ENCODE measurements at regions not wholly inside any gene's neighbourhood (a gene's known extent, or its start where the extent isn't known, plus 50 kb on each side); places are given as distances from the start of the nearest gene placed in this dataset.

DNA sequence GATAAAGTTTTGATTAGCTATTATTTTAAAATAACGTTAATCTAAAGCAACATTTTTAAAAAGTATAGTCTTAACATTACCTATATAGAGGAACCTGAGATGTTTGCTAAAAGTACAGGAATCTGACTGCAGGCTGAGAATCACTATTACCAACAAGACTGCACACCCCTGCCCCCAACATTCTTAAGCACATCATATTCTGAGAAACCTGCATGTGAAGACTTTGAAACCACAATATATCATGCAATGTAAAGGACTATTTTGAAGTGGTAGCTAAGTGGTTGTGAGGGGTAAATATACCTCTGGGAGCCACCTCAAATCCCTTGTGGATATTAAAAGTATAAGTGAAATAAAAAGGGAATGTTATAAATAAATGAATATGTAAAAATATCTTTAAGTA, 119.0 kb upstream of the KLF12 start:
- TF ChIP-seq, protein P1, sequence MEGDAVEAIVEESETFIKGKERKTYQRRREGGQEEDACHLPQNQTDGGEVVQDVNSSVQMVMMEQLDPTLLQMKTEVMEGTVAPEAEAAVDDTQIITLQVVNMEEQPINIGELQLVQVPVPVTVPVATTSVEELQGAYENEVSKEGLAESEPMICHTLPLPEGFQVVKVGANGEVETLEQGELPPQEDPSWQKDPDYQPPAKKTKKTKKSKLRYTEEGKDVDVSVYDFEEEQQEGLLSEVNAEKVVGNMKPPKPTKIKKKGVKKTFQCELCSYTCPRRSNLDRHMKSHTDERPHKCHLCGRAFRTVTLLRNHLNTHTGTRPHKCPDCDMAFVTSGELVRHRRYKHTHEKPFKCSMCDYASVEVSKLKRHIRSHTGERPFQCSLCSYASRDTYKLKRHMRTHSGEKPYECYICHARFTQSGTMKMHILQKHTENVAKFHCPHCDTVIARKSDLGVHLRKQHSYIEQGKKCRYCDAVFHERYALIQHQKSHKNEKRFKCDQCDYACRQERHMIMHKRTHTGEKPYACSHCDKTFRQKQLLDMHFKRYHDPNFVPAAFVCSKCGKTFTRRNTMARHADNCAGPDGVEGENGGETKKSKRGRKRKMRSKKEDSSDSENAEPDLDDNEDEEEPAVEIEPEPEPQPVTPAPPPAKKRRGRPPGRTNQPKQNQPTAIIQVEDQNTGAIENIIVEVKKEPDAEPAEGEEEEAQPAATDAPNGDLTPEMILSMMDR (IDR thresholded peaks at IDR 0.05) = no peak
- no peak for TF ChIP-seq POLR2A (IDR thresholded peaks at IDR 0.05)

Measured in breast epithelium (tissue), 3 donors.